Glutamatergic neuron (in vitro differentiated cells): ENCODE measurements at regions not wholly inside any gene's neighbourhood (a gene's known extent, or its start where the extent isn't known, plus 50 kb on each side); places are given as distances from the start of the nearest gene placed in this dataset.

Experiments
- DNase-seq: peaks from one replicate; pipeline ENCODE4 v3.0.0; 2022
- H3K27ac Mint-ChIP-seq: one replicate; pipeline ENCODE4 v1.8.0; 2020; ENCODE audit warnings: mild to moderate bottlenecking, mixed read lengths, inconsistent platforms; ENCODE audit not compliant: unreplicated experiment
- H3K27me3 Mint-ChIP-seq: one replicate; pipeline ENCODE4 v1.8.0; 2020; ENCODE audit warnings: mild to moderate bottlenecking, moderate library complexity, mixed read lengths, inconsistent platforms; ENCODE audit not compliant: unreplicated experiment
- H3K36me3 Mint-ChIP-seq: one replicate; pipeline ENCODE4 v1.8.0; 2020; ENCODE audit warnings: mild to moderate bottlenecking, mixed read lengths, inconsistent platforms; ENCODE audit not compliant: unreplicated experiment
- H3K4me1 Mint-ChIP-seq: one replicate; pipeline ENCODE4 v1.8.0; 2020; ENCODE audit warnings: mild to moderate bottlenecking, low read depth, mixed read lengths, inconsistent platforms; ENCODE audit not compliant: unreplicated experiment
- H3K4me3 Mint-ChIP-seq: one replicate; pipeline ENCODE4 v1.8.0; 2020; ENCODE audit warnings: mild to moderate bottlenecking, mixed read lengths, inconsistent platforms; ENCODE audit not compliant: unreplicated experiment
- H3K9me3 Mint-ChIP-seq: one replicate; pipeline ENCODE4 v1.8.0; 2020; ENCODE audit warnings: mild to moderate bottlenecking, moderate library complexity, mixed read lengths, inconsistent platforms; ENCODE audit not compliant: unreplicated experiment
- TF ChIP-seq, protein P1 (sequence below): fragments of 200-600 bp; sonication (generic); IDR thresholded peaks from one replicate; pipeline ENCODE4 v1.5.0; 2021; ENCODE audit not compliant: partially characterized antibody, unreplicated experiment

DNA sequence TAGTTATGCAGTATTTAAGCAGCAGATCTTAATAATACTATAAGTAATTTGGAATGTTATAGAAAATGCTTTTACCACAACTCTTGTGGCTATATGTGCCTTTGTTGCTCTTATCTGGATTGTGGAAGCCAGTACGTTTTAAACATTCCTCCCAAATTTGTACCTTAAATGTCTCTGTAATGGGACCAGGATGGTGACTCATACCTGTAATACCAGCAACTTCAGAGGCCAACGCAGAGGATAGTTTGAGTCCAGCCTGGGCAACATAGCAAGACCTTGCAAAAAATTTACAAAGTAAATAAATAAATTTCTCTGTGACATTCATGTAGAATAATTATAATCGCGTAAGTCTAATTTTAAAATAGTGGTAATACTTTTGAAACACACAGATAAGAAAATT lies 283.1 kb downstream of the POM121L12 start:
- peaks cover 5% of the 10 kb centered on the region for H3K4me1 Mint-ChIP-seq
- DNase-seq = no peak
- no peaks in the 10 kb centered on the region for H3K27me3 Mint-ChIP-seq
- TF ChIP-seq, protein P1, sequence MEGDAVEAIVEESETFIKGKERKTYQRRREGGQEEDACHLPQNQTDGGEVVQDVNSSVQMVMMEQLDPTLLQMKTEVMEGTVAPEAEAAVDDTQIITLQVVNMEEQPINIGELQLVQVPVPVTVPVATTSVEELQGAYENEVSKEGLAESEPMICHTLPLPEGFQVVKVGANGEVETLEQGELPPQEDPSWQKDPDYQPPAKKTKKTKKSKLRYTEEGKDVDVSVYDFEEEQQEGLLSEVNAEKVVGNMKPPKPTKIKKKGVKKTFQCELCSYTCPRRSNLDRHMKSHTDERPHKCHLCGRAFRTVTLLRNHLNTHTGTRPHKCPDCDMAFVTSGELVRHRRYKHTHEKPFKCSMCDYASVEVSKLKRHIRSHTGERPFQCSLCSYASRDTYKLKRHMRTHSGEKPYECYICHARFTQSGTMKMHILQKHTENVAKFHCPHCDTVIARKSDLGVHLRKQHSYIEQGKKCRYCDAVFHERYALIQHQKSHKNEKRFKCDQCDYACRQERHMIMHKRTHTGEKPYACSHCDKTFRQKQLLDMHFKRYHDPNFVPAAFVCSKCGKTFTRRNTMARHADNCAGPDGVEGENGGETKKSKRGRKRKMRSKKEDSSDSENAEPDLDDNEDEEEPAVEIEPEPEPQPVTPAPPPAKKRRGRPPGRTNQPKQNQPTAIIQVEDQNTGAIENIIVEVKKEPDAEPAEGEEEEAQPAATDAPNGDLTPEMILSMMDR = no peak
- no peak overlapping the region for H3K4me3 Mint-ChIP-seq
- H3K9me3 Mint-ChIP-seq = no peaks in the 10 kb centered on the region
- H3K27ac Mint-ChIP-seq = no peak overlapping the region
- no peaks in the 10 kb centered on the region for H3K36me3 Mint-ChIP-seq

DNA sequence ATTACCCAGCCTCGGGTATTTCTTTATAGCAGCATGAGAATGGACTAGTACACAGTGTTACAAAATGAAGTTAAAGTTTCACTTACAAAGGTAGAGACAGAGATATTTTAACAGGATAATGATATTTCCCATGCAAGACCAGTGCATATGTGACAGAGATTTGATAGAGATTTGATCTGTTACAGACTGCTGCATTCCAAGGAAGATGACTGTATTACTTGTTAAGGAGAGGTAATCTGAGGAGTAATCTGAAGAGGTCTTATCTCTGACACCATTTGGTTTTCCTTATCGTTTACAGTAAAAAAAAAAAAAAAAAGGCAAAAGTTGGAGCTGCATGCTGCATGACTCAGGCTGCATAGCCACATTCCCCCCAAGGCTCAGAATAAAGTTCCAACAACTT lies 289.6 kb downstream of the POM121L12 start:
- Mint-ChIP-seq H3K9me3 (peaks cover 2% of the 10 kb centered on the region), H3K36me3 (no peaks in the 10 kb centered on the region), H3K27ac (no peak overlapping the region), H3K4me1 (no peaks in the 10 kb centered on the region), H3K4me3 (no peak overlapping the region), H3K27me3 (no peaks in the 10 kb centered on the region)
- TF ChIP-seq, protein P1 = no peak
- no peak for DNase-seq

DNA sequence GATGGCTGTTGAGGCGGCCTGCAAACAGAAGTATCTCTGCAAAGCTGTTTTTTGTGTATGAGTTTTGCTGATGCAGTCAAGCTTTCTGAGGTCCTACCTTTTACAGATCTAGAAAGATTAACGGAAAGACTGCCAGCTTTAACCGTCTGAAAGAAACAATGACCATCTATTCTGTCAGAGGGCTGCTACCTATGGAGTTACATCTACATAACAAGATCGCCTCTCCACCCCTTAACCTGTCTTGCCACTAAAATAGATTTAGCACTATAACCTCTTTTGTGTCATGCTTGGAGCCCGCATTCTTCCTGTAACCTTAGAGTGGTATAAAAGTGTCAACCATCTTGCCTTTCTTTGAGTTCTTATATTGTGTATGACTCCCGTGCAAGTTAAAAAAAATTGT lies 291.2 kb downstream of the POM121L12 start:
- Mint-ChIP-seq H3K27me3 (no peaks in the 10 kb centered on the region), H3K9me3 (peaks cover 2% of the 10 kb centered on the region), H3K4me3 (no peak overlapping the region), H3K4me1 (no peaks in the 10 kb centered on the region), H3K27ac (no peak overlapping the region), H3K36me3 (no peaks in the 10 kb centered on the region)
- TF ChIP-seq, protein P1 = no peak
- no peak for DNase-seq

DNA sequence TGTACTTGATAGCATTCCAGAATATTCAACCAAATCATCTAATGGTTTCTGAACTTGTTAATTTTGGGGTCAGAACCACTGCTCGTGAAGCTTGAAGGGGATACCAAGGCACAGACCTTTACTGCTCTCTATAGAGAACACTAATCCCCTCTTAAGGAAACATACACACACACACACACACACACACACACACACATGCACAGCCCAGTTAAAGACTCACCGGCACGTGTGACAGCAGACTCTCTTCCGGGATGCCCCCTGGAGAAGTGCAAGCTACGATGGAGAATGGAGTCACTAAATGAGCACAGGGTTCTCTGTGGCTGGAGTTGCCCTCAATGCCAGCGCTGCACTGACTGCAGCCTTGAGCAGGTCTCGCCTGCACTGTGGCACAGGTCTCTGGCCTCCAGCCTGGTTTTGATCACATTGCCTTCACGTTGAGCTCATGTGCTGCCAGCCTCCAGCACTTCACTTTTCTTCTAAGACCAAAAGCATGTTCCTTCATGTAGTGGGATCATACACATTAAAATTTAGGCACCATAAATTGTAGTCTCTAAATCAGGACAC lies 300.8 kb downstream of the POM121L12 start:
- no peak for DNase-seq
- no peaks in the 10 kb centered on the region for H3K4me1 Mint-ChIP-seq
- no peaks in the 10 kb centered on the region for H3K36me3 Mint-ChIP-seq
- H3K27me3 Mint-ChIP-seq = no peaks in the 10 kb centered on the region
- H3K4me3 Mint-ChIP-seq = no peak overlapping the region
- TF ChIP-seq, protein P1 = no peak
- H3K9me3 Mint-ChIP-seq = peaks cover 3% of the 10 kb centered on the region
- H3K27ac Mint-ChIP-seq = no peak overlapping the region

DNA sequence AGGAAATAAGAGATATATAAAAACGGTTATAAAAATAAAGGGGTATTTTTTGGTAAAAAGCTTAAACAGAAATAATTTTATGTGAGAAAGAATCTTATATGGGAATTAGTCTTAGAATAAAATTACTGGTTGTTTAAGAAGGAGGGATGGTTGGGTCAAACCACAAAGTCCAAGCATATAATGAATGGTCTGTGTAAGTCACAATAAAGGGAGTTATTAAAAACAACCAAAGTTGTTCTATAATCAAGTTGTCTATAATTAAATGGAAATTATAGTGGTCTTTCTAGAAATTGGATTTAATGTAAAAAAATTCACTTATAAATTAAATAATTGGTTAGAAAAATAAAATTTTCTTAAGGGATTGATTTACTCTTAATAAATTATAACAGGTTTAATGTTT lies 304.8 kb downstream of the POM121L12 start:
- H3K27me3 Mint-ChIP-seq = no peaks in the 10 kb centered on the region
- no peak for DNase-seq
- no peak overlapping the region for H3K27ac Mint-ChIP-seq
- no peaks in the 10 kb centered on the region for H3K4me1 Mint-ChIP-seq
- no peak overlapping the region for H3K4me3 Mint-ChIP-seq
- TF ChIP-seq, protein P1 = no peak
- H3K9me3 Mint-ChIP-seq = peaks cover 3% of the 10 kb centered on the region
- peaks cover 7% of the 10 kb centered on the region for H3K36me3 Mint-ChIP-seq
